ENCODE measurements at regions not wholly inside any gene's neighbourhood (a gene's known extent, or its start where the extent isn't known, plus 50 kb on each side); places are given as distances from the start of the nearest gene placed in this dataset.
"Not testable (repeated sequence)": the region's sequence is repeated elsewhere in the genome, so short reads cannot be mapped to it uniquely, and the experiment has no call there.

DNA sequence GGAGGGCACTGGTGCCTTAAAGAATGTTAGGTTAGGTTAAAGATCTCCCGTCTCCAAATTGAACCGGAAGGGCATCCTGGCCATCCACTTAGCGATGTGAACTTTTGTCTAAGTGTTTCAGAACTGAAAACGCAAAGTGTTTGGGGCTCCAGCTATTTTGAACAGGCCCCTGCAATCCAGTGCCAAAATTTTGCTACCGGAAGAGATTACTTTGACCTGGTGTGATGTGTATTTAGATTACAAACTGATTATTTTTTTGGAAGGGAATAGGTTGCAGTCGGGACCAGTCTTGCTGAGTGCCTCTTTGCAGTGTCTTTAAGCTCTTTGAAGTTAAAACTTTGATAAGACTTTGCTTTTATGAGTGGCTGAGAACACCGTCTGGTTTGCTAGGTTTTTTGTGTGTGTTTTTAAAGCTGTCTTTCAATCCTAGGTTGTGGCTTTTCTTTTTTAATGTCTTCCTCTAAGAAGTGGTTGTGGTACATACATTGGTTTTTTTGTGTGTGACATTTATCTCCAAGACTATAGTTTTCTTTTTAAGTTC lies 179.6 kb downstream of the OR4M2 start:
- ChIA-PET POLR2A (no interaction called here), CTCF (interaction anchor here (0.9 to 4.8 kb wide), 5 partner anchors 8 to 1902 kb away, joined by 3 to 28 read pairs (median 5); no protein-coding TSS in a partner anchor)
- TF ChIP-seq, protein P1, sequence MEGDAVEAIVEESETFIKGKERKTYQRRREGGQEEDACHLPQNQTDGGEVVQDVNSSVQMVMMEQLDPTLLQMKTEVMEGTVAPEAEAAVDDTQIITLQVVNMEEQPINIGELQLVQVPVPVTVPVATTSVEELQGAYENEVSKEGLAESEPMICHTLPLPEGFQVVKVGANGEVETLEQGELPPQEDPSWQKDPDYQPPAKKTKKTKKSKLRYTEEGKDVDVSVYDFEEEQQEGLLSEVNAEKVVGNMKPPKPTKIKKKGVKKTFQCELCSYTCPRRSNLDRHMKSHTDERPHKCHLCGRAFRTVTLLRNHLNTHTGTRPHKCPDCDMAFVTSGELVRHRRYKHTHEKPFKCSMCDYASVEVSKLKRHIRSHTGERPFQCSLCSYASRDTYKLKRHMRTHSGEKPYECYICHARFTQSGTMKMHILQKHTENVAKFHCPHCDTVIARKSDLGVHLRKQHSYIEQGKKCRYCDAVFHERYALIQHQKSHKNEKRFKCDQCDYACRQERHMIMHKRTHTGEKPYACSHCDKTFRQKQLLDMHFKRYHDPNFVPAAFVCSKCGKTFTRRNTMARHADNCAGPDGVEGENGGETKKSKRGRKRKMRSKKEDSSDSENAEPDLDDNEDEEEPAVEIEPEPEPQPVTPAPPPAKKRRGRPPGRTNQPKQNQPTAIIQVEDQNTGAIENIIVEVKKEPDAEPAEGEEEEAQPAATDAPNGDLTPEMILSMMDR (IDR thresholded peaks at IDR 0.05; ENCODE audit: control extremely low read depth, extremely low read depth, low read depth, missing control alignments) = no peak
- DNase-seq (ENCODE audit: extremely low spot score) = no peak

GRCh38 chr15:22262613-22263020 lies 182.3 kb downstream of the OR4M2 start:
- CTCF ChIA-PET = interaction anchor here (1.1 to 4.8 kb wide), 2 partner anchors 14 to 39 kb away, joined by 7 to 28 read pairs; no protein-coding TSS in a partner anchor
- DNase-seq (ENCODE audit: extremely low spot score) = no peak

GRCh38 chr15:22263738-22264137 lies 183.4 kb downstream of the OR4M2 start:
- ChIA-PET POLR2A (no interaction called here), CTCF (interaction anchor here (1.1 to 4.8 kb wide), 5 partner anchors 8 to 1908 kb away, joined by 3 to 28 read pairs (median 4); no protein-coding TSS in a partner anchor)
- TF ChIP-seq, protein P1 (IDR thresholded peaks at IDR 0.05; ENCODE audit: control extremely low read depth, extremely low read depth, low read depth, missing control alignments) = no peak
- DNase-seq (ENCODE audit: extremely low spot score) = no peak

More at GRCh38 chr15:22262613-22263020, 182.3 kb downstream of the OR4M2 start:
- TF ChIP-seq, protein P1 (IDR thresholded peaks at IDR 0.05; ENCODE audit: control extremely low read depth, extremely low read depth, low read depth, missing control alignments) = no peak
- POLR2A ChIA-PET = no interaction called here

DNA sequence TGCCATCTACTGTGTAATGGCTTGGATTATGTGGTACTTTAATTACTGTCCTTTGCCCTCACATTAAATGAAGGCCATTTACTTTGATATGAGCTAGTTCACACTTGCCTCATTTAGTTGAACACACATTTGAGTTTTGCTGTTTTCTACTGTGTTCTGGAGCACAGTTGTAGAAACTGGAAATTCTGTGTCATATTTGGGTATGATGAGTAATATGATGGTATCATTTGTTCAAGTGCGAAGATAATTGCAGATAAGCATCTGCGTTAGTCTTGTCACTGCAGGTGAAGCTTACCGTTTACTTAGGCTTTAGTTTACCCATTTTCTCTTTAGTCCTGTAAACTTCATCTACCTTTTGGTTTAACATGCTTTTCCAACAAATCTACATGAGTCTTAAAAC lies 183.9 kb downstream of the OR4M2 start:
- POLR2A ChIA-PET; DNase-seq (ENCODE audit: extremely low spot score): not testable (repeated sequence)
- CTCF ChIA-PET = interaction anchor here (1.4 to 4.8 kb wide), 4 partner anchors 9 to 1908 kb away, joined by 3 to 28 read pairs (median 4); no protein-coding TSS in a partner anchor

- DNase-seq (ENCODE audit: extremely low spot score) = no peak
- TF ChIP-seq, protein P1 (IDR thresholded peaks at IDR 0.05; ENCODE audit: control extremely low read depth, extremely low read depth, low read depth, missing control alignments) = no peak
- CTCF ChIA-PET = interaction anchor here (1.4 to 1.7 kb wide), 2 partner anchors 10 to 29 kb away, joined by 3 read pairs; no protein-coding TSS in a partner anchor
- POLR2A ChIA-PET = no interaction called here
Observed at GRCh38 chr15:22265056-22265945, 185.0 kb downstream of the OR4M2 start.

- DNase-seq (ENCODE audit: extremely low spot score) = no peak
- POLR2A ChIA-PET = no interaction called here
- CTCF ChIA-PET = no interaction called here
- TF ChIP-seq, protein P1 (IDR thresholded peaks at IDR 0.05; ENCODE audit: control extremely low read depth, extremely low read depth, low read depth, missing control alignments) = no peak
Observed at GRCh38 chr15:22265970-22266369, 185.6 kb downstream of the OR4M2 start.

DNA sequence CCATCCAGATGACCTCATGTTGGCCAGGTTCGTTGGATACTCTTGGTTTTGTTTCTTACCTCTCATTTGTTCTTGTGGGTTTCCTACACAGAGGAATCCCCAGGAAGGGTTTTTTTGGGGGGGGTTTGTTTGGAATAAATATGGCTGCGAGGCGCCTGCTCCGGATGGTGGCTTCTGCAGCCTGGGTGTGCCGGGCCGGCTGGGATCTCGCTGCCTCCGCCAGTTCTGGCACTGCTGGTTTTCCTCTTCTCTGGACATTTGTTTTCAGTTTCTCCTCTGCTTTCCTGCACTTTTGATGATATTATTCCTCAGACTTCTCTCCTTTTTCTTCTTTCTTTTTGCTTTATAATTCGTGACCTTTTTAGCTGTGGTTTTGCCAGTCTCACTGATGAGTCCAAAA lies 187.4 kb downstream of the OR4M2 start:
- DNase-seq (ENCODE audit: extremely low spot score) = no peak
- TF ChIP-seq, protein P1 (IDR thresholded peaks at IDR 0.05; ENCODE audit: control extremely low read depth, extremely low read depth, low read depth, missing control alignments) = no peak
- ChIA-PET POLR2A (no interaction called here), CTCF (interaction anchor here (1.1 kb wide), 1 partner anchor 1910 kb away, joined by 3 read pairs; no protein-coding TSS in a partner anchor)

GRCh38 chr15:22268201-22268600 lies 187.9 kb downstream of the OR4M2 start:
- DNase-seq (ENCODE audit: extremely low spot score); POLR2A ChIA-PET: not testable (repeated sequence)
- CTCF ChIA-PET = interaction anchor here (1.1 kb wide), 1 partner anchor 1911 kb away, joined by 3 read pairs; no protein-coding TSS in a partner anchor

DNA sequence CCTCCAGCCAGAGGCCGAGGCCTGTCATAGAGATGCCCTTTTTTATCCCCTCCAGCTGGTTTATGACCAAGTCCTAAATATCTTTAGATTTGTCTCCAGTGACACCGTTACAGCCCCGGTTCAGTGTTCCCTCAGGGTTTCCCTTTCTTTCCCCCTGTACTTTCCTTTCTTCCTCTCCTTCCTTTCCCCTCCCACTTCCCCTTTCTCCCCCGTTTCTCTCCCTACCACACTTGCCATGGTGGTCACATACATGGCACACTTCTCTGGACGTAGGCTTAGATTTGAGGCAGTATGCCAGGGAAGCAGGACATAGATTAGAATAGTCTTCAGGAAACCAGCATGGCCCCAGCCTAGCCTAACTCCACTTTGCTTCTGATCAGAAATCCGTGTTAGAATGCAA lies 188.3 kb downstream of the OR4M2 start:
- POLR2A ChIA-PET; CTCF ChIA-PET; DNase-seq (ENCODE audit: extremely low spot score): not testable (repeated sequence)

Data from GM10248 (cell line).